ENCODE measurements at regions not wholly inside any gene's neighbourhood (a gene's known extent, or its start where the extent isn't known, plus 50 kb on each side); places are given as distances from the start of the nearest gene placed in this dataset.

GRCh38 chr20:7207186-7207798, 439.8 kb downstream of the BMP2 start:
- Mint-ChIP-seq H3K27me3 (ENCODE audit: low read depth) (no peaks in the 10 kb centered on the region), H3K4me1 (ENCODE audit: low read depth) (no peaks in the 10 kb centered on the region), H3K27ac (no peak overlapping the region), H3K36me3 (ENCODE audit: low read depth) (no peaks in the 10 kb centered on the region), H3K9me3 (peaks cover 6% of the 10 kb centered on the region), H3K4me3 (no peak overlapping the region)
- CTCF ChIA-PET: no interaction called here
- no peak for DNase-seq
- intact Hi-C loops (cut with micrococcal nuclease): no loop called here

GRCh38 chr20:7210910-7211309, 443.4 kb downstream of the BMP2 start:
- H3K9me3 Mint-ChIP-seq: peaks cover 10% of the 10 kb centered on the region
- no peaks in the 10 kb centered on the region for H3K4me1 Mint-ChIP-seq (ENCODE audit: low read depth)
- H3K27ac Mint-ChIP-seq: no peak overlapping the region
- CTCF ChIA-PET: no interaction called here
- no peak for DNase-seq
- H3K27me3 Mint-ChIP-seq (ENCODE audit: low read depth): no peaks in the 10 kb centered on the region
- no peaks in the 10 kb centered on the region for H3K36me3 Mint-ChIP-seq (ENCODE audit: low read depth)
- intact Hi-C loops (cut with micrococcal nuclease): no loop called here
- H3K4me3 Mint-ChIP-seq: no peak overlapping the region

- intact Hi-C loops (cut with micrococcal nuclease): no loop called here
- Mint-ChIP-seq H3K36me3 (ENCODE audit: low read depth) (no peaks in the 10 kb centered on the region), H3K4me3 (no peak overlapping the region), H3K27ac (no peak overlapping the region), H3K27me3 (ENCODE audit: low read depth) (no peaks in the 10 kb centered on the region), H3K9me3 (peaks cover 9% of the 10 kb centered on the region), H3K4me1 (ENCODE audit: low read depth) (no peaks in the 10 kb centered on the region)
- DNase-seq: no peak
- CTCF ChIA-PET: no interaction called here
Measured at GRCh38 chr20:7214081-7214740, 446.7 kb downstream of the BMP2 start.

GRCh38 chr20:7217606-7218005, 450.1 kb downstream of the BMP2 start:
- no peaks in the 10 kb centered on the region for H3K4me1 Mint-ChIP-seq (ENCODE audit: low read depth)
- CTCF ChIA-PET: no interaction called here
- intact Hi-C loops (cut with micrococcal nuclease): no loop called here
- no peak overlapping the region for H3K4me3 Mint-ChIP-seq
- H3K9me3 Mint-ChIP-seq: peaks cover 5% of the 10 kb centered on the region
- H3K36me3 Mint-ChIP-seq (ENCODE audit: low read depth): no peaks in the 10 kb centered on the region
- no peak overlapping the region for H3K27ac Mint-ChIP-seq
- no peak for DNase-seq
- no peaks in the 10 kb centered on the region for H3K27me3 Mint-ChIP-seq (ENCODE audit: low read depth)

- no peak for DNase-seq
- Mint-ChIP-seq H3K36me3 (ENCODE audit: low read depth) (no peaks in the 10 kb centered on the region), H3K4me1 (ENCODE audit: low read depth) (no peaks in the 10 kb centered on the region), H3K27me3 (ENCODE audit: low read depth) (no peaks in the 10 kb centered on the region), H3K27ac (no peak overlapping the region), H3K4me3 (no peak overlapping the region), H3K9me3 (peaks cover 15% of the 10 kb centered on the region)
- CTCF ChIA-PET: no interaction called here
- intact Hi-C loops (cut with micrococcal nuclease): no loop called here
Measured at GRCh38 chr20:7220755-7221154, 453.3 kb downstream of the BMP2 start.

GRCh38 chr20:7226156-7226555, 458.7 kb downstream of the BMP2 start:
- no peaks in the 10 kb centered on the region for H3K4me1 Mint-ChIP-seq (ENCODE audit: low read depth)
- no peaks in the 10 kb centered on the region for H3K36me3 Mint-ChIP-seq (ENCODE audit: low read depth)
- H3K27me3 Mint-ChIP-seq (ENCODE audit: low read depth): no peaks in the 10 kb centered on the region
- intact Hi-C loops (cut with micrococcal nuclease): no loop called here
- CTCF ChIA-PET: no interaction called here
- peaks cover 15% of the 10 kb centered on the region for H3K9me3 Mint-ChIP-seq
- H3K4me3 Mint-ChIP-seq: no peak overlapping the region
- DNase-seq: no peak
- H3K27ac Mint-ChIP-seq: no peak overlapping the region

GRCh38 chr20:7231303-7231702, 463.8 kb downstream of the BMP2 start:
- H3K27ac Mint-ChIP-seq: no peak overlapping the region
- no peak for DNase-seq
- no peak overlapping the region for H3K4me3 Mint-ChIP-seq
- CTCF ChIA-PET: no interaction called here
- no peaks in the 10 kb centered on the region for H3K4me1 Mint-ChIP-seq (ENCODE audit: low read depth)
- no peaks in the 10 kb centered on the region for H3K27me3 Mint-ChIP-seq (ENCODE audit: low read depth)
- no peaks in the 10 kb centered on the region for H3K36me3 Mint-ChIP-seq (ENCODE audit: low read depth)
- H3K9me3 Mint-ChIP-seq: peaks cover 6% of the 10 kb centered on the region
- intact Hi-C loops (cut with micrococcal nuclease): loop anchor here (5.0 kb wide), 1 partner anchor 669 kb away; no protein-coding TSS in a partner anchor

GRCh38 chr20:7232796-7233195, 465.3 kb downstream of the BMP2 start:
- H3K4me3 Mint-ChIP-seq: no peak overlapping the region
- no peaks in the 10 kb centered on the region for H3K27me3 Mint-ChIP-seq (ENCODE audit: low read depth)
- CTCF ChIA-PET: no interaction called here
- no peak for DNase-seq
- H3K36me3 Mint-ChIP-seq (ENCODE audit: low read depth): no peaks in the 10 kb centered on the region
- intact Hi-C loops (cut with micrococcal nuclease): loop anchor here (5.0 kb wide), 1 partner anchor 670 kb away; no protein-coding TSS in a partner anchor
- no peaks in the 10 kb centered on the region for H3K4me1 Mint-ChIP-seq (ENCODE audit: low read depth)
- peaks cover 6% of the 10 kb centered on the region for H3K9me3 Mint-ChIP-seq
- H3K27ac Mint-ChIP-seq: no peak overlapping the region

- H3K27me3 Mint-ChIP-seq (ENCODE audit: low read depth): no peaks in the 10 kb centered on the region
- intact Hi-C loops (cut with micrococcal nuclease): no loop called here
- CTCF ChIA-PET: no interaction called here
- no peaks in the 10 kb centered on the region for H3K4me1 Mint-ChIP-seq (ENCODE audit: low read depth)
- no peak overlapping the region for H3K4me3 Mint-ChIP-seq
- DNase-seq: no peak
- H3K27ac Mint-ChIP-seq: no peak overlapping the region
- no peaks in the 10 kb centered on the region for H3K36me3 Mint-ChIP-seq (ENCODE audit: low read depth)
- peaks cover 7% of the 10 kb centered on the region for H3K9me3 Mint-ChIP-seq
Measured at GRCh38 chr20:7237251-7237650, 469.8 kb downstream of the BMP2 start.

- CTCF ChIA-PET: no interaction called here
- no peak for DNase-seq
- no peaks in the 10 kb centered on the region for H3K36me3 Mint-ChIP-seq (ENCODE audit: low read depth)
- H3K27ac Mint-ChIP-seq: no peak overlapping the region
- no peak overlapping the region for H3K4me3 Mint-ChIP-seq
- H3K4me1 Mint-ChIP-seq (ENCODE audit: low read depth): no peaks in the 10 kb centered on the region
- no peaks in the 10 kb centered on the region for H3K27me3 Mint-ChIP-seq (ENCODE audit: low read depth)
- H3K9me3 Mint-ChIP-seq: peaks cover 4% of the 10 kb centered on the region
- intact Hi-C loops (cut with micrococcal nuclease): no loop called here
Measured at GRCh38 chr20:7240490-7240889, 473.0 kb downstream of the BMP2 start.

- no peak for DNase-seq
- Mint-ChIP-seq H3K27me3 (ENCODE audit: low read depth) (no peaks in the 10 kb centered on the region), H3K4me3 (no peak overlapping the region), H3K27ac (no peak overlapping the region), H3K9me3 (peaks cover 5% of the 10 kb centered on the region), H3K4me1 (ENCODE audit: low read depth) (no peaks in the 10 kb centered on the region), H3K36me3 (ENCODE audit: low read depth) (no peaks in the 10 kb centered on the region)
- CTCF ChIA-PET: no interaction called here
- intact Hi-C loops (cut with micrococcal nuclease): no loop called here
Measured at GRCh38 chr20:7248281-7249201, 481.1 kb downstream of the BMP2 start.

GRCh38 chr20:7250337-7250736, 482.9 kb downstream of the BMP2 start:
- no peaks in the 10 kb centered on the region for H3K27me3 Mint-ChIP-seq (ENCODE audit: low read depth)
- DNase-seq: no peak
- CTCF ChIA-PET: no interaction called here
- H3K27ac Mint-ChIP-seq: no peak overlapping the region
- H3K4me3 Mint-ChIP-seq: no peak overlapping the region
- H3K36me3 Mint-ChIP-seq (ENCODE audit: low read depth): no peaks in the 10 kb centered on the region
- no peaks in the 10 kb centered on the region for H3K4me1 Mint-ChIP-seq (ENCODE audit: low read depth)
- H3K9me3 Mint-ChIP-seq: peaks cover 6% of the 10 kb centered on the region
- intact Hi-C loops (cut with micrococcal nuclease): no loop called here

GRCh38 chr20:7257099-7257498, 489.6 kb downstream of the BMP2 start:
- CTCF ChIA-PET: no interaction called here
- H3K4me1 Mint-ChIP-seq (ENCODE audit: low read depth): no peaks in the 10 kb centered on the region
- no peak overlapping the region for H3K27ac Mint-ChIP-seq
- no peaks in the 10 kb centered on the region for H3K27me3 Mint-ChIP-seq (ENCODE audit: low read depth)
- peaks cover 9% of the 10 kb centered on the region for H3K9me3 Mint-ChIP-seq
- intact Hi-C loops (cut with micrococcal nuclease): no loop called here
- no peak for DNase-seq
- H3K36me3 Mint-ChIP-seq (ENCODE audit: low read depth): no peaks in the 10 kb centered on the region
- no peak overlapping the region for H3K4me3 Mint-ChIP-seq
